CD14-positive monocyte (primary cell): ENCODE measurements at regions not wholly inside any gene's neighbourhood (a gene's known extent, or its start where the extent isn't known, plus 50 kb on each side); places are given as distances from the start of the nearest gene placed in this dataset.

Experiments used
- DNase-seq, 3 donors: peaks; one replicate each; pipeline ENCODE4 v3.0.0-alpha.2; 2011 to 2022
- H2AFZ ChIP-seq: 2 replicates; pipeline ENCODE4 v1.6.0; 2012; ENCODE audit warnings: mild to moderate bottlenecking, low read depth, low read length, inconsistent platforms; ENCODE audit not compliant: insufficient read depth, poor library complexity, severe bottlenecking
- H3K27ac ChIP-seq, 2 donors: 1 replicate in 1 of 2; 2 replicates in 1 of 2; pipeline ENCODE4 v1.5.1; 2012 to 2013; ENCODE audit warnings: low read length in 2 of 2, control low read depth in 1 of 2, inconsistent platforms in 1 of 2, low read depth in 1 of 2, mild to moderate bottlenecking in 1 of 2
- H3K27me3 ChIP-seq, 2 donors: one replicate each; pipeline versions ENCODE4 v1.6.0 to v1.6.1; 2011 to 2013; ENCODE audit warnings: low read length in 2 of 2; ENCODE audit not compliant: control insufficient read depth in 2 of 2, insufficient read depth in 2 of 2
- H3K36me3 ChIP-seq, 2 donors: replicated peaks in 1 of 2; 1 replicate in 1 of 2; 2 replicates in 1 of 2; pipeline versions ENCODE4 v1.5.1 to v1.6.1; 2012 to 2013; ENCODE audit warnings: low read length in 2 of 2, control low read depth in 1 of 2, inconsistent platforms in 1 of 2, mild to moderate bottlenecking in 1 of 2; ENCODE audit not compliant: insufficient read depth in 2 of 2, control insufficient read depth in 1 of 2
- H3K4me1 ChIP-seq, 2 donors: 1 replicate in 1 of 2; 2 replicates in 1 of 2; pipeline versions ENCODE4 v1.5.1 to v1.6.1; 2012 to 2013; ENCODE audit warnings: low read length in 2 of 2, control low read depth in 1 of 2, inconsistent platforms in 1 of 2, mild to moderate bottlenecking in 1 of 2, moderate library complexity in 1 of 2; ENCODE audit not compliant: insufficient read depth in 2 of 2, control insufficient read depth in 1 of 2
- H3K4me2 ChIP-seq: replicated peaks from 2 replicates; pipeline ENCODE3; 2012; ENCODE audit warnings: low read length, moderate library complexity, mild to moderate bottlenecking; ENCODE audit not compliant: poor library complexity, severe bottlenecking; ENCODE audit errors: extremely low read depth
- H3K4me3 ChIP-seq, 3 experiments: fragments of 200-600 bp in 1 of 3; sonication (generic) in 1 of 3; replicated peaks in 1 of 3; 1 replicate in 2 of 3; 2 replicates in 1 of 3; pipeline ENCODE4 v1.5.1; 2011 to 2013; ENCODE audit warnings: low read length in 3 of 3, mild to moderate bottlenecking in 3 of 3, control low read depth in 2 of 3, low read depth in 2 of 3, inconsistent platforms in 1 of 3, moderate library complexity in 1 of 3
- H3K79me2 ChIP-seq: 2 replicates; pipeline ENCODE4 v1.6.0; 2012; ENCODE audit warnings: mild to moderate bottlenecking, control low read depth, inconsistent platforms, low read length, moderate library complexity; ENCODE audit not compliant: insufficient read depth
- H3K9ac ChIP-seq: 2 replicates; pipeline ENCODE4 v1.6.0; 2017; ENCODE audit warnings: low read length, mild to moderate bottlenecking; ENCODE audit not compliant: insufficient read depth, poor library complexity, severe bottlenecking
- H3K9me3 ChIP-seq, 2 donors: replicated peaks in 1 of 2; 1 replicate in 1 of 2; 2 replicates in 1 of 2; pipeline versions ENCODE4 v1.5.1 to v1.6.1; 2012 to 2013; ENCODE audit warnings: low read length in 2 of 2, control low read depth in 1 of 2; ENCODE audit not compliant: control insufficient read depth in 1 of 2, insufficient read depth in 1 of 2
- H4K20me1 ChIP-seq: 2 replicates; pipeline ENCODE4 v1.6.0; 2012; ENCODE audit warnings: mild to moderate bottlenecking, low read length, control low read depth, moderate library complexity; ENCODE audit not compliant: insufficient read depth
- H3K27ac Mint-ChIP-seq, 7 donors: one replicate each; pipeline ENCODE4 v1.8.0; 2020; ENCODE audit warnings: mild to moderate bottlenecking in 7 of 7, mixed read lengths in 7 of 7, moderate library complexity in 6 of 7, inconsistent platforms in 2 of 7
- H3K27me3 Mint-ChIP-seq, 3 donors: one replicate each; pipeline ENCODE4 v1.8.0; 2021 to 2022; ENCODE audit warnings: low read depth in 3 of 3, mild to moderate bottlenecking in 3 of 3, mixed read lengths in 3 of 3, moderate library complexity in 3 of 3, inconsistent platforms in 1 of 3
- H3K36me3 Mint-ChIP-seq, 2 donors: one replicate each; pipeline ENCODE4 v1.8.0; 2020; ENCODE audit warnings: mixed read lengths in 2 of 2, inconsistent platforms in 1 of 2, mild to moderate bottlenecking in 1 of 2
- H3K4me1 Mint-ChIP-seq: one replicate; pipeline ENCODE4 v1.8.0; 2020; ENCODE audit warnings: mild to moderate bottlenecking, mixed read lengths
- H3K4me3 Mint-ChIP-seq, 2 donors: one replicate each; pipeline ENCODE4 v1.8.0; 2020; ENCODE audit warnings: mild to moderate bottlenecking in 2 of 2, mixed read lengths in 2 of 2, moderate library complexity in 1 of 2
- H3K9me3 Mint-ChIP-seq, 7 donors: one replicate each; pipeline ENCODE4 v1.8.0; 2020 to 2022; ENCODE audit warnings: mixed read lengths in 7 of 7, mild to moderate bottlenecking in 6 of 7, moderate library complexity in 6 of 7, inconsistent platforms in 2 of 7
- WGBS: methylation state at CpG from one replicate; pipeline ENCODE4 v1.1.5; 2013; ENCODE audit warnings: missing lambda C conversion rate; ENCODE audit not compliant: insufficient coverage; 5-methylcytosine and 5-hydroxymethylcytosine counted together
- intact Hi-C, 2 donors: fragments of 100-400 bp; cut with micrococcal nuclease; formaldehyde crosslinking; loops; one replicate each; pipeline versions ENCODE4 v1.15.0 to v1.15.1; 2023
- TF ChIP-seq, protein P1 (sequence below): fragments of 200-600 bp; IDR thresholded peaks from one replicate; pipeline ENCODE4 v1.8.0; 2022; ENCODE audit warnings: antibody characterized with exemption, mild to moderate bottlenecking

DNA sequence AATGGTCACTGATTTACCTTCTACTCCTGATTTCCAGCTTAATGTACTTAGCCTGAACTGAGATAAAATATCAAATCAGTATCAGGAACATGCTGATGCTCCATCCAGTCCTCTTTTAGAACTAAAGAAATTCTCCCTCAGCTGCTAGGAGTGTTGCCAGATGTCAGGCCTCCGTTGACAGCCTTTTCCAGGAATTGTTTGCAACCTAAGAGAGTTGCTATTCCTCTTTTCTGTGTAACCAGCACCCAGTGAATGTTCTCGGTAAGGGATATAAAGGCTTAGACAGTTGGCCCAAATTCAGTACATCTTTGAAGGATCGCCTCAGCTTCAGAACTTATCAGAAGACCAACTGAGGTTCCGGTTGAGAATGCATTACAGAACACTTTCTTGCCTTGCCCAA, 559.0 kb downstream of the PCDH17 start:
- H3K27ac Mint-ChIP-seq, result no peak overlapping the region
- peaks cover 0 to 2% (median 0%) of the 10 kb centered on the region in 7 donors for H3K9me3 Mint-ChIP-seq
- Histone ChIP-seq H2AFZ (no peak overlapping the region), H3K4me1 (no peaks in the 10 kb centered on the region), H3K9me3 (no peaks in the 10 kb centered on the region), H3K36me3 (no peaks in the 10 kb centered on the region), H3K27ac (no peak overlapping the region), H3K79me2 (no peaks in the 10 kb centered on the region), H3K27me3 (no peaks in the 10 kb centered on the region), H4K20me1 (no peaks in the 10 kb centered on the region), H3K9ac (no peak overlapping the region), H3K4me2 (no peak overlapping the region), H3K4me3 (no peak overlapping the region)
- TF ChIP-seq, protein P1, sequence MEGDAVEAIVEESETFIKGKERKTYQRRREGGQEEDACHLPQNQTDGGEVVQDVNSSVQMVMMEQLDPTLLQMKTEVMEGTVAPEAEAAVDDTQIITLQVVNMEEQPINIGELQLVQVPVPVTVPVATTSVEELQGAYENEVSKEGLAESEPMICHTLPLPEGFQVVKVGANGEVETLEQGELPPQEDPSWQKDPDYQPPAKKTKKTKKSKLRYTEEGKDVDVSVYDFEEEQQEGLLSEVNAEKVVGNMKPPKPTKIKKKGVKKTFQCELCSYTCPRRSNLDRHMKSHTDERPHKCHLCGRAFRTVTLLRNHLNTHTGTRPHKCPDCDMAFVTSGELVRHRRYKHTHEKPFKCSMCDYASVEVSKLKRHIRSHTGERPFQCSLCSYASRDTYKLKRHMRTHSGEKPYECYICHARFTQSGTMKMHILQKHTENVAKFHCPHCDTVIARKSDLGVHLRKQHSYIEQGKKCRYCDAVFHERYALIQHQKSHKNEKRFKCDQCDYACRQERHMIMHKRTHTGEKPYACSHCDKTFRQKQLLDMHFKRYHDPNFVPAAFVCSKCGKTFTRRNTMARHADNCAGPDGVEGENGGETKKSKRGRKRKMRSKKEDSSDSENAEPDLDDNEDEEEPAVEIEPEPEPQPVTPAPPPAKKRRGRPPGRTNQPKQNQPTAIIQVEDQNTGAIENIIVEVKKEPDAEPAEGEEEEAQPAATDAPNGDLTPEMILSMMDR, result no peak
- H3K27me3 Mint-ChIP-seq, result no peaks in the 10 kb centered on the region
- DNase-seq, result no peak
- 6% methylated on average over 3 of the region's 4 CpGs for WGBS
- intact Hi-C loops, result no loop called here
- no peaks in the 10 kb centered on the region for H3K36me3 Mint-ChIP-seq
- H3K4me1 Mint-ChIP-seq, result no peaks in the 10 kb centered on the region
- H3K4me3 Mint-ChIP-seq, result no peak overlapping the region

DNA sequence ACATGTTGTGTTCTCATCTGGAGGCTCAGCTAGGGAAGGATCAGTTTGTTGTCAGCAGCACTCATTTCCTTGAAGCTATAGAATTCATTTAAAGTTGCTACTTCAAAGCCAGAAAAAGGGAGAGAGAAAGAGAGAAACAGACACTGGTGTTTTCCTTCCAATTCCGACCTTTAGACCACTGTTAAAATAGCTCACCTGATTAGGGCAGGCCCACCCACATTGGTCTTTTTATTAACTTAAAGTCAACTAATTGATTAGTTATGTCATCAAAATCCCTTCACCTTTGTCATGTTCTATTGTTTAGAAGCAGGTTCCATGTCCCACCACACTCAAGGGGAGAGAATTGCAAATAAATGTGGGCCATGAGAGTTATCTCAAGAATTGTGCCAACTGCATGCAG, 560.2 kb downstream of the PCDH17 start:
- no peak for DNase-seq
- Mint-ChIP-seq H3K27ac (no peak overlapping the region), H3K4me3 (no peak overlapping the region), H3K4me1 (no peaks in the 10 kb centered on the region), H3K27me3 (no peaks in the 10 kb centered on the region), H3K9me3 (peaks cover 0 to 2% (median 0%) of the 10 kb centered on the region in 7 donors), H3K36me3 (no peaks in the 10 kb centered on the region)
- Histone ChIP-seq H3K4me1 (no peaks in the 10 kb centered on the region), H3K27ac (no peak overlapping the region), H3K4me3 (no peak overlapping the region), H4K20me1 (no peaks in the 10 kb centered on the region), H3K4me2 (no peak overlapping the region), H3K9me3 (no peaks in the 10 kb centered on the region), H3K36me3 (no peaks in the 10 kb centered on the region), H3K9ac (no peak overlapping the region), H2AFZ (no peak overlapping the region), H3K79me2 (no peaks in the 10 kb centered on the region), H3K27me3 (no peaks in the 10 kb centered on the region)
- intact Hi-C loops, result no loop called here
- no CpG with 5 or more reads among the region's 1 CpG for WGBS
- TF ChIP-seq, protein P1, result no peak
